Mesenchymal stem cell (in vitro differentiated cells and primary cell): ENCODE measurements at regions not wholly inside any gene's neighbourhood (a gene's known extent, or its start where the extent isn't known, plus 50 kb on each side); places are given as distances from the start of the nearest gene placed in this dataset.

Source experiments
- DNase-seq: peaks from one replicate; pipeline ENCODE4 v3.0.0-alpha.2; 2013
- H2AFZ ChIP-seq: one replicate; pipeline ENCODE4 v1.6.1; 2013; ENCODE audit warnings: low read depth, mild to moderate bottlenecking, control low read depth, inconsistent platforms, low read length, moderate library complexity
- H2AK5ac ChIP-seq: 2 replicates; pipeline ENCODE4 v1.6.1; 2013; ENCODE audit warnings: low read length, moderate library complexity, mild to moderate bottlenecking, inconsistent platforms; ENCODE audit not compliant: severe bottlenecking
- H2BK120ac ChIP-seq: one replicate; pipeline ENCODE4 v1.6.1; 2013; ENCODE audit warnings: low read depth, mild to moderate bottlenecking, inconsistent platforms, low read length, moderate library complexity
- H2BK12ac ChIP-seq, 2 experiments: one replicate each; pipeline ENCODE4 v1.6.1; 2013; ENCODE audit warnings: inconsistent platforms in 2 of 2, low read length in 2 of 2, mild to moderate bottlenecking in 2 of 2, moderate library complexity in 2 of 2, control low read depth in 1 of 2
- H2BK15ac ChIP-seq: one replicate; pipeline ENCODE4 v1.6.1; 2013; ENCODE audit warnings: mild to moderate bottlenecking, low read depth, inconsistent platforms; ENCODE audit not compliant: poor library complexity, severe bottlenecking
- H2BK5ac ChIP-seq: 2 replicates; pipeline ENCODE4 v1.6.1; 2013; ENCODE audit warnings: low read depth, mild to moderate bottlenecking, low read length, control low read depth, inconsistent platforms; ENCODE audit not compliant: poor library complexity, severe bottlenecking
- H3K14ac ChIP-seq, 2 experiments: one replicate each; pipeline ENCODE4 v1.6.1; 2013; ENCODE audit warnings: inconsistent platforms in 2 of 2, low read length in 2 of 2, control low read depth in 1 of 2, mild to moderate bottlenecking in 1 of 2, moderate library complexity in 1 of 2
- H3K18ac ChIP-seq, 2 experiments: one replicate each; pipeline ENCODE4 v1.6.1; 2013; ENCODE audit warnings: inconsistent platforms in 2 of 2, low read length in 2 of 2, control low read depth in 1 of 2, low read depth in 1 of 2, mild to moderate bottlenecking in 1 of 2
- H3K23ac ChIP-seq, 2 experiments: one replicate each; pipeline ENCODE4 v1.6.1; 2013; ENCODE audit warnings: inconsistent platforms in 2 of 2, low read length in 2 of 2, mild to moderate bottlenecking in 2 of 2, moderate library complexity in 2 of 2, control low read depth in 1 of 2
- H3K27ac ChIP-seq: 2 replicates; pipeline ENCODE4 v1.5.1; 2013; ENCODE audit warnings: mild to moderate bottlenecking, moderate library complexity, low read length, control low read depth, inconsistent platforms; ENCODE audit not compliant: poor library complexity, severe bottlenecking
- H3K27me3 ChIP-seq, 2 experiments: 2 replicates each; pipeline versions ENCODE4 v1.6.1 to v1.7.0; 2013; ENCODE audit warnings: low read length in 2 of 2, mild to moderate bottlenecking in 2 of 2, moderate library complexity in 2 of 2, control low read depth in 1 of 2, inconsistent platforms in 1 of 2; ENCODE audit not compliant: control insufficient read depth in 1 of 2, insufficient read depth in 1 of 2
- H3K36me3 ChIP-seq, 2 experiments: 2 replicates each; pipeline versions ENCODE4 v1.6.1 to v1.7.0; 2013; ENCODE audit warnings: low read length in 2 of 2, control low read depth in 1 of 2, inconsistent platforms in 1 of 2, low read depth in 1 of 2, mild to moderate bottlenecking in 1 of 2; ENCODE audit not compliant: insufficient read depth in 2 of 2, control insufficient read depth in 1 of 2
- H3K4ac ChIP-seq, 2 experiments: one replicate each; pipeline ENCODE4 v1.6.1; 2013; ENCODE audit warnings: inconsistent platforms in 2 of 2, low read length in 2 of 2, mild to moderate bottlenecking in 2 of 2, moderate library complexity in 2 of 2, control low read depth in 1 of 2, low read depth in 1 of 2
- H3K4me1 ChIP-seq: 2 replicates; pipeline ENCODE4 v1.6.1; 2013; ENCODE audit warnings: low read depth, low read length, control low read depth; ENCODE audit not compliant: control insufficient read depth, insufficient read depth
- H3K4me2 ChIP-seq: 2 replicates; pipeline ENCODE4 v1.6.1; 2013; ENCODE audit warnings: low read length, mild to moderate bottlenecking, inconsistent platforms; ENCODE audit not compliant: poor library complexity, severe bottlenecking
- H3K4me3 ChIP-seq, 2 experiments: 2 replicates each; pipeline versions ENCODE4 v1.5.1 to v1.7.0; 2013; ENCODE audit warnings: low read length in 2 of 2, mild to moderate bottlenecking in 2 of 2, control low read depth in 1 of 2, low read depth in 1 of 2; ENCODE audit not compliant: insufficient read depth in 1 of 2
- H3K79me1 ChIP-seq: replicated peaks from 2 replicates; pipeline ENCODE4 v1.6.1; 2013; ENCODE audit warnings: mild to moderate bottlenecking, control low read depth, low read length, inconsistent platforms; ENCODE audit not compliant: poor library complexity, severe bottlenecking
- H3K9ac ChIP-seq: 2 replicates; pipeline ENCODE4 v1.7.0; 2013; ENCODE audit warnings: mild to moderate bottlenecking, low read length, moderate library complexity
- H3K9me3 ChIP-seq: 2 replicates; pipeline ENCODE4 v1.7.0; 2013; ENCODE audit warnings: mild to moderate bottlenecking, low read length; ENCODE audit not compliant: control insufficient read depth
- H4K8ac ChIP-seq: one replicate; pipeline ENCODE4 v1.6.1; 2013; ENCODE audit warnings: inconsistent platforms, mild to moderate bottlenecking, low read length, moderate library complexity
- H4K91ac ChIP-seq: one replicate; pipeline ENCODE4 v1.6.1; 2013; ENCODE audit warnings: mild to moderate bottlenecking, low read length, inconsistent platforms
- WGBS: methylation state at CpG from one replicate; pipeline ENCODE4 v1.1.7; 2013; ENCODE audit warnings: mixed read lengths; 5-methylcytosine and 5-hydroxymethylcytosine counted together

DNA sequence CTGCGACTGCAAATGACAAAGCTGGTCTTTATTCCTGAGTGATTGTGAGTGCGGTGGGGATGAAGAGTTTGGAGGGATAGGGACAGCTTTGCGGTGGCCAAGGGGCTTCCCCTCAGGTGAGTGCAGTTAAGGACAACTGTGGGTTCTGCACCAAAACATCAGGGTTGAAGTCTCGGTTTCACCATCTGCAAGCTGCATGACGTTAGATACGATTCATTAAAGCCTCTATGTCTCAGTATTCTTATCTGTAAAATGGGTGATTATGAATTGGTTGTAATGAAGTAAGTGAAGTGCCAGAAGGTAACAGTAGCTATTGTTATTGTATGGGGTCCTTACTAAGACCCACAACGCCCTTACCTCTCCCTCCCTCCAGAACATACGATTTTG lies 226.8 kb upstream of the DAPK1 start:
- peak overlapping the region; percentile 49 to 90 for H2BK12ac ChIP-seq
- no peak overlapping the region for H3K4me3 ChIP-seq
- no peak for DNase-seq
- H3K79me1 ChIP-seq, result no peaks in the 10 kb centered on the region
- no peak overlapping the region for H3K23ac ChIP-seq
- H2AFZ ChIP-seq, result no peak overlapping the region
- no peak overlapping the region for H2BK5ac ChIP-seq
- H2BK15ac ChIP-seq, result peak overlapping the region; percentile 64
- peak overlapping the region; percentile 85 for H4K8ac ChIP-seq
- H4K91ac ChIP-seq, result peak overlapping the region; percentile 60
- H3K27me3 ChIP-seq, result no peaks in the 10 kb centered on the region
- H3K4me1 ChIP-seq, result peaks cover 26% of the 10 kb centered on the region
- H3K27ac ChIP-seq, result peak overlapping the region; percentile 94
- H3K9ac ChIP-seq, result no peak overlapping the region
- H3K14ac ChIP-seq, result no peak overlapping the region
- H3K4me2 ChIP-seq, result peak overlapping the region; percentile 8
- 86% methylated on average over 8 of the region's 8 CpGs for WGBS
- H3K36me3 ChIP-seq, result no peaks in the 10 kb centered on the region
- peak overlapping the region; percentile 85 for H3K18ac ChIP-seq
- peak overlapping the region in 1 of 2 experiments; percentile 36 for H3K4ac ChIP-seq
- H2BK120ac ChIP-seq, result peak overlapping the region; percentile 66
- peak overlapping the region; percentile 91 for H2AK5ac ChIP-seq
- H3K9me3 ChIP-seq, result no peaks in the 10 kb centered on the region

- DNase-seq, result peak; percentile 30
- Histone ChIP-seq H3K9ac (no peak overlapping the region), H3K23ac (no peak overlapping the region)
Measured at GRCh38 chr9:87271696-87272477, 225.8 kb upstream of the DAPK1 start.

DNA sequence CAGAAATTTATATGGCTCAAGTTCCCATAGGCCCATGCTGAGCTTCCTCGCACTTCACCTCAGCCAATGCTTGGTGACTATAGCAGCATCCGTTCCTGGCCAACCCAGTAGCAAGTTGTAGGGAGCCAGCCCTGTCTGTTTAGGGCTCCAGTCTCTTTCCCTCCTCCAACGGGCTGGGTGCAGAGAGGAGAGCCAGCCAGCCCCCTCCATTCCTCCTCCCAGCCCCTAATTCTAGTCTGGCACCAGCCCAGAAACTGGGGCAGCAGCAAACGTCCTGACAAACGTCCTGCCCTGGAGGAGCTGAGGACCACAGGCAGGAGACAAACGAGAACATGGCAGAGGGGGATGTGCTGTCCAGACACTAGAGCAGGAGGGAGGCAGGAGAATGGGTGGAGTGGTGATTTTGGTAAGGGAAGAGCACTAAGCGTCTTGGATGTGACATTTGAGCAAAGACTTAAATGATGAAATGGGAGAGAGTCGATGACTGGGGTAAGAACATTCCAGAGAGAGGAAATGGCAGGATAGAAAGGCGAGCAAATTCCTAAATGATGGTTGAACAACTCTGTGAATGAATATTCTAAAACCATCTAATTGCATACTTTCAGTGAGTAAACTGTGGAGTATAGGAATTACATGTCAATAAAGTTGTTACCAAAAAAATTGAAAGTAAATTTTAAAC lies 222.5 kb upstream of the DAPK1 start:
- DNase-seq, result no peak
- H3K4me3 ChIP-seq, result no peak overlapping the region
- H3K9me3 ChIP-seq, result no peaks in the 10 kb centered on the region
- H3K4me2 ChIP-seq, result no peak overlapping the region
- H3K36me3 ChIP-seq, result no peaks in the 10 kb centered on the region
- H3K18ac ChIP-seq, result peak overlapping the region; percentile 31 to 81
- peak overlapping the region; percentile 27 for H3K27ac ChIP-seq
- no peak overlapping the region for H2BK15ac ChIP-seq
- H3K4me1 ChIP-seq, result peaks cover 25% of the 10 kb centered on the region
- H3K9ac ChIP-seq, result no peak overlapping the region
- no peak overlapping the region for H2AFZ ChIP-seq
- H3K27me3 ChIP-seq, result no peaks in the 10 kb centered on the region
- peak overlapping the region in 1 of 2 experiments; percentile 5 for H3K4ac ChIP-seq
- peak overlapping the region; percentile 20 for H4K91ac ChIP-seq
- H2BK12ac ChIP-seq, result peak overlapping the region; percentile 2 to 96
- H3K23ac ChIP-seq, result no peak overlapping the region
- no peaks in the 10 kb centered on the region for H3K79me1 ChIP-seq
- peak overlapping the region; percentile 29 for H2AK5ac ChIP-seq
- 70% methylated on average over 9 of the region's 9 CpGs for WGBS
- H2BK120ac ChIP-seq, result no peak overlapping the region
- H4K8ac ChIP-seq, result peak overlapping the region; percentile 2
- no peak overlapping the region for H3K14ac ChIP-seq
- H2BK5ac ChIP-seq, result no peak overlapping the region

More at GRCh38 chr9:87271696-87272477, 225.8 kb upstream of the DAPK1 start:
- Histone ChIP-seq H4K91ac (no peak overlapping the region), H2BK120ac (peak overlapping the region; percentile 66), H3K4me3 (no peak overlapping the region), H2BK15ac (peak overlapping the region; percentile 50), H2AK5ac (peak overlapping the region; percentile 62), H3K36me3 (no peaks in the 10 kb centered on the region), H4K8ac (no peak overlapping the region), H2BK5ac (no peak overlapping the region), H3K4ac (no peak overlapping the region), H3K4me1 (peaks cover 26% of the 10 kb centered on the region), H3K18ac (peak overlapping the region; percentile 11 to 85), H3K27me3 (no peaks in the 10 kb centered on the region), H2BK12ac (peak overlapping the region in 1 of 2 experiments; percentile 90), H3K14ac (no peak overlapping the region), H2AFZ (no peak overlapping the region), H3K27ac (peak overlapping the region; percentile 39), H3K4me2 (no peak overlapping the region), H3K79me1 (no peaks in the 10 kb centered on the region), H3K9me3 (no peaks in the 10 kb centered on the region)
- WGBS, result 35% methylated on average over 4 of the region's 4 CpGs

- Histone ChIP-seq H2BK12ac (no peak overlapping the region), H2BK120ac (peak overlapping the region; percentile 27), H4K91ac (no peak overlapping the region), H2BK15ac (no peak overlapping the region), H3K79me1 (no peaks in the 10 kb centered on the region), H4K8ac (no peak overlapping the region), H3K4me3 (peak overlapping the region in 1 of 2 experiments; percentile 19), H3K14ac (no peak overlapping the region), H3K18ac (no peak overlapping the region), H3K4me2 (peak overlapping the region; percentile 10), H3K27me3 (no peaks in the 10 kb centered on the region), H3K9me3 (no peaks in the 10 kb centered on the region), H2AFZ (no peak overlapping the region), H3K4ac (no peak overlapping the region), H3K27ac (peak overlapping the region; percentile 99), H3K9ac (peak overlapping the region; percentile 39), H2BK5ac (peak overlapping the region; percentile 98), H2AK5ac (peak overlapping the region; percentile 63), H3K36me3 (no peaks in the 10 kb centered on the region), H3K23ac (no peak overlapping the region), H3K4me1 (peaks cover 20% of the 10 kb centered on the region)
- WGBS, result 20% methylated on average over 5 of the region's 8 CpGs
- DNase-seq, result peak; percentile 69
Measured at GRCh38 chr9:87276327-87276841, 221.3 kb upstream of the DAPK1 start.
